Endodermal cell (in vitro differentiated cells): ENCODE measurements at regions not wholly inside any gene's neighbourhood (a gene's known extent, or its start where the extent isn't known, plus 50 kb on each side); places are given as distances from the start of the nearest gene placed in this dataset.

Experiments used
- DNase-seq: peaks from one replicate; pipeline ENCODE4 v3.0.0-alpha.2; 2017
- H3K27ac ChIP-seq: 2 replicates; pipeline ENCODE4 v1.5.1; 2013; ENCODE audit warnings: mild to moderate bottlenecking, low read depth, low read length, moderate library complexity
- H3K27me3 ChIP-seq: 2 replicates; pipeline ENCODE4 v1.6.1; 2013; ENCODE audit warnings: mild to moderate bottlenecking, low read length, moderate library complexity; ENCODE audit not compliant: insufficient read depth, control insufficient read depth, poor library complexity, severe bottlenecking
- H3K36me3 ChIP-seq: 2 replicates; pipeline ENCODE4 v1.7.0; 2013; ENCODE audit warnings: mild to moderate bottlenecking, low read length, moderate library complexity; ENCODE audit not compliant: control insufficient read depth, insufficient read depth
- H3K4me1 ChIP-seq: one replicate; pipeline ENCODE4 v1.7.0; 2013; ENCODE audit warnings: low read length; ENCODE audit not compliant: control insufficient read depth, insufficient read depth
- H3K4me3 ChIP-seq: 2 replicates; pipeline ENCODE4 v1.5.1; 2013; ENCODE audit warnings: mild to moderate bottlenecking, low read length, moderate library complexity
- H3K9ac ChIP-seq: 2 replicates; pipeline ENCODE4 v1.6.1; 2013; ENCODE audit warnings: mild to moderate bottlenecking, low read length, moderate library complexity; ENCODE audit not compliant: poor library complexity, severe bottlenecking; ENCODE audit errors: extremely low read depth
- H3K9me3 ChIP-seq: 2 replicates; pipeline ENCODE4 v1.6.1; 2013; ENCODE audit warnings: mild to moderate bottlenecking, low read length, moderate library complexity; ENCODE audit not compliant: control insufficient read depth
- H3K27ac Mint-ChIP-seq: 2 replicates; pipeline ENCODE4 v1.8.0; 2020; ENCODE audit warnings: mixed read lengths
- H3K27me3 Mint-ChIP-seq: 2 replicates; pipeline ENCODE4 v1.8.0; 2021; ENCODE audit warnings: mild to moderate bottlenecking, mixed read lengths; ENCODE audit not compliant: insufficient read depth
- H3K36me3 Mint-ChIP-seq: 2 replicates; pipeline ENCODE4 v1.8.0; 2020; ENCODE audit warnings: low read depth, mixed read lengths
- H3K4me1 Mint-ChIP-seq: 2 replicates; pipeline ENCODE4 v1.8.0; 2020; ENCODE audit warnings: mixed read lengths
- H3K4me3 Mint-ChIP-seq: 2 replicates; pipeline ENCODE4 v1.8.0; 2020; ENCODE audit warnings: mild to moderate bottlenecking, moderate library complexity, mixed read lengths
- H3K9me3 Mint-ChIP-seq: 2 replicates; pipeline ENCODE4 v1.8.0; 2020; ENCODE audit warnings: mild to moderate bottlenecking, mixed read lengths
- WGBS, 2 experiments: methylation state at CpG; one replicate each; pipeline versions ENCODE4 v1.1.5 to v1.1.7; 2013; ENCODE audit warnings: missing lambda C conversion rate in 2 of 2, mixed read lengths in 1 of 2; ENCODE audit not compliant: insufficient coverage in 1 of 2, insufficient read length in 1 of 2; 5-methylcytosine and 5-hydroxymethylcytosine counted together
- TF ChIP-seq, protein P1 (sequence below): fragments of 200-600 bp; sonication (generic); conservative IDR thresholded peaks from 2 replicates; pipeline ENCODE4 v1.5.0; 2021; ENCODE audit warnings: antibody characterized with exemption, mild to moderate bottlenecking

- Histone ChIP-seq H3K9me3 (no peaks in the 10 kb centered on the region), H3K4me1 (no peaks in the 10 kb centered on the region), H3K9ac (no peak overlapping the region), H3K27ac (no peak overlapping the region), H3K36me3 (no peaks in the 10 kb centered on the region), H3K4me3 (no peak overlapping the region), H3K27me3 (no peaks in the 10 kb centered on the region)
- TF ChIP-seq, protein P1, sequence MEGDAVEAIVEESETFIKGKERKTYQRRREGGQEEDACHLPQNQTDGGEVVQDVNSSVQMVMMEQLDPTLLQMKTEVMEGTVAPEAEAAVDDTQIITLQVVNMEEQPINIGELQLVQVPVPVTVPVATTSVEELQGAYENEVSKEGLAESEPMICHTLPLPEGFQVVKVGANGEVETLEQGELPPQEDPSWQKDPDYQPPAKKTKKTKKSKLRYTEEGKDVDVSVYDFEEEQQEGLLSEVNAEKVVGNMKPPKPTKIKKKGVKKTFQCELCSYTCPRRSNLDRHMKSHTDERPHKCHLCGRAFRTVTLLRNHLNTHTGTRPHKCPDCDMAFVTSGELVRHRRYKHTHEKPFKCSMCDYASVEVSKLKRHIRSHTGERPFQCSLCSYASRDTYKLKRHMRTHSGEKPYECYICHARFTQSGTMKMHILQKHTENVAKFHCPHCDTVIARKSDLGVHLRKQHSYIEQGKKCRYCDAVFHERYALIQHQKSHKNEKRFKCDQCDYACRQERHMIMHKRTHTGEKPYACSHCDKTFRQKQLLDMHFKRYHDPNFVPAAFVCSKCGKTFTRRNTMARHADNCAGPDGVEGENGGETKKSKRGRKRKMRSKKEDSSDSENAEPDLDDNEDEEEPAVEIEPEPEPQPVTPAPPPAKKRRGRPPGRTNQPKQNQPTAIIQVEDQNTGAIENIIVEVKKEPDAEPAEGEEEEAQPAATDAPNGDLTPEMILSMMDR: no peak
- Mint-ChIP-seq H3K4me1 (no peaks in the 10 kb centered on the region), H3K4me3 (no peak overlapping the region), H3K27ac (no peak overlapping the region), H3K36me3 (no peaks in the 10 kb centered on the region), H3K27me3 (peaks cover 3% of the 10 kb centered on the region), H3K9me3 (peaks cover 4% of the 10 kb centered on the region)
- DNase-seq: no peak
- 91 to 95% methylated on average over 14 to 16 of the region's 16 CpGs for WGBS, 2 experiments
Observed at GRCh38 chr18:76712511-76713140, 109.7 kb upstream of the ZNF236 start.

- WGBS, 2 experiments: 90 to 97% methylated on average over 6 to 12 of the region's 12 CpGs
- H3K4me1 ChIP-seq: no peaks in the 10 kb centered on the region
- TF ChIP-seq, protein P1: peak; percentile 45
- H3K36me3 Mint-ChIP-seq: no peaks in the 10 kb centered on the region
- no peak overlapping the region for H3K4me3 Mint-ChIP-seq
- no peaks in the 10 kb centered on the region for H3K27me3 ChIP-seq
- H3K9me3 ChIP-seq: no peaks in the 10 kb centered on the region
- H3K27ac ChIP-seq: no peak overlapping the region
- H3K36me3 ChIP-seq: no peaks in the 10 kb centered on the region
- peak; percentile 50 for DNase-seq
- H3K4me3 ChIP-seq: no peak overlapping the region
- H3K9ac ChIP-seq: no peak overlapping the region
- peaks cover 4% of the 10 kb centered on the region for H3K9me3 Mint-ChIP-seq
- no peaks in the 10 kb centered on the region for H3K4me1 Mint-ChIP-seq
- H3K27ac Mint-ChIP-seq: no peak overlapping the region
- H3K27me3 Mint-ChIP-seq: peaks cover 3% of the 10 kb centered on the region
Observed at GRCh38 chr18:76710646-76711520, 111.5 kb upstream of the ZNF236 start.

DNA sequence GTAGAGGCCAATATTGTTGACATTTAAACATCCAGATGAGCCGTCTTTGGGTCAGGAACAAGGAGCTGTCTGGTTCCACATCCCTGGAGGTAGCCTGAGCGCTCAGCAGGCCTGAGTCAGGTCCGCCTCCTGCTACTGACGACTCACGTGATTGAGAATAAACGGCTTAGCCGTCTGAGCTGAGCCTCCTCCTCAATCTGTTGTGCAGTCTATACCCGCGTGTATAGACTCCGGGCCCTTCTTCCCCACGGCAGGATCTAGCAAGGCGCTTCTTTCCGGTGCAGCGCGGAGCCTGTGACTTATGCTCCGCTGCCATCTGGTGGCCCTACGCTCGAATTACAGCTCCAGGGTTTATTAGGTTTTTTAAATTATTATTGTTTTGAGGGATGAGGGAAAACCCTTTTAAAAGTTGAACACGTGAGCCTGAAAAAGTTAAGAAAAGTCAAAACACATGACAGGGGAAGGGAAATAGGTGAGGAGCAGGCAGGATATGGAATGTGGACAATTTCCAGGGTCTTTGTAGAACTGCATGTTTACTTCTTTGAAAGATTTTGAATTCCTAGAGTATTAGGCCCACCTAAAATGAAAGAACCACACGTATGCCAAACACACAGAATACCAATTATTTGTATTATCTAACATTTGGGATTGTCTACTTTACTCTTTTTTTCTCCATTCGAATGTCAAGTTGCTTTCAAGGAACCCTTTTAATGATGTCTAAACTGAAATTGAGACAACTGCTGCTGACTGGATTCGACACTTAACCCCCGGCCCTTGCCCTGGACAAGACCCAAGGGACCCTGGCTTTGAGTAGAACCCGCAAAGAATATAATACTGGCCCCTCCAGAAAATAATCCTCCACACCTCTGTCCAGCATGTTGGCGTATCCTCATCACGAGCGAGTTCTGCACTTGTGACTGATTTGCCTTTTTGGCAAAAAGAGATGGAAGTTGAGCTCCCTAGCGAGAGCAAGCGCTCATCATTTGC lies 112.4 kb upstream of the ZNF236 start:
- H3K9me3 ChIP-seq: no peaks in the 10 kb centered on the region
- H3K36me3 ChIP-seq: no peaks in the 10 kb centered on the region
- peaks cover 3% of the 10 kb centered on the region for H3K27me3 Mint-ChIP-seq
- H3K9me3 Mint-ChIP-seq: peaks cover 4% of the 10 kb centered on the region
- H3K36me3 Mint-ChIP-seq: no peaks in the 10 kb centered on the region
- WGBS, 2 experiments: 41 to 46% methylated on average over 18 to 29 of the region's 29 CpGs
- H3K4me1 ChIP-seq: no peaks in the 10 kb centered on the region
- H3K9ac ChIP-seq: no peak overlapping the region
- no peaks in the 10 kb centered on the region for H3K4me1 Mint-ChIP-seq
- TF ChIP-seq, protein P1: peak; percentile 96
- no peak overlapping the region for H3K4me3 ChIP-seq
- H3K4me3 Mint-ChIP-seq: no peak overlapping the region
- DNase-seq: peak; percentile 83
- no peak overlapping the region for H3K27ac ChIP-seq
- no peak overlapping the region for H3K27ac Mint-ChIP-seq
- H3K27me3 ChIP-seq: no peaks in the 10 kb centered on the region
